HS-5 (cell line): ENCODE measurements at regions not wholly inside any gene's neighbourhood (a gene's known extent, or its start where the extent isn't known, plus 50 kb on each side); places are given as distances from the start of the nearest gene placed in this dataset.
A peak's percentile ranks its signal among the peaks of the same experiment; 100 is the strongest.
"Not testable (repeated sequence)": the region's sequence is repeated elsewhere in the genome, so short reads cannot be mapped to it uniquely, and the experiment has no call there.

ENCODE experiments used
- DNase-seq: peaks from one replicate; pipeline ENCODE4 v3.0.0-alpha.2; 2012; ENCODE audit warnings: low read depth

- DNase-seq, result no peak
These were observed 68.1 kb upstream of the CEP85L start for GRCh38 chr6:118719351-118720124.

GRCh38 chr6:118718903-118719302 lies 67.5 kb upstream of the CEP85L start:
- no peak for DNase-seq

GRCh38 chr6:118718297-118718696 lies 66.9 kb upstream of the CEP85L start:
- DNase-seq, result no peak

GRCh38 chr6:118717106-118717505 lies 65.7 kb upstream of the CEP85L start:
- DNase-seq, result no peak

GRCh38 chr6:118715907-118716306 lies 64.5 kb upstream of the CEP85L start:
- not testable (repeated sequence) for DNase-seq

- no peak for DNase-seq
These were observed 64.0 kb upstream of the CEP85L start for GRCh38 chr6:118715376-118715775.

- no peak for DNase-seq
These were observed 63.4 kb upstream of the CEP85L start for GRCh38 chr6:118714756-118715155.

- peak; percentile 67 for DNase-seq
These were observed 61.6 kb upstream of the CEP85L start for GRCh38 chr6:118712969-118713368.

- DNase-seq, result no peak
These were observed 59.2 kb upstream of the CEP85L start for GRCh38 chr6:118710616-118711015.

GRCh38 chr6:118709859-118710350 lies 58.5 kb upstream of the CEP85L start:
- peak; percentile 44 for DNase-seq

- DNase-seq, result no peak
These were observed 57.4 kb upstream of the CEP85L start for GRCh38 chr6:118708744-118709143.

- no peak for DNase-seq
These were observed 56.7 kb upstream of the CEP85L start for GRCh38 chr6:118708055-118708454.

GRCh38 chr6:118706702-118707101 lies 55.3 kb upstream of the CEP85L start:
- DNase-seq, result no peak

- DNase-seq, result no peak
These were observed 54.4 kb upstream of the CEP85L start for GRCh38 chr6:118705544-118706491.

- DNase-seq, result no peak
These were observed 53.5 kb upstream of the CEP85L start for GRCh38 chr6:118704915-118705314.

GRCh38 chr6:118701260-118701659 lies 49.9 kb upstream of the CEP85L start:
- DNase-seq, result not testable (repeated sequence)
